ENCODE measurements at regions not wholly inside any gene's neighbourhood (a gene's known extent, or its start where the extent isn't known, plus 50 kb on each side); places are given as distances from the start of the nearest gene placed in this dataset.

- no peak for DNase-seq (ENCODE audit: low spot score)
Observed at GRCh38 chr4:151887031-151887815, 126.4 kb upstream of the GATB start.

GRCh38 chr4:151885123-151885522, 124.3 kb upstream of the GATB start:
- no peak for DNase-seq (ENCODE audit: low spot score)

- no peak for DNase-seq (ENCODE audit: low spot score)
Observed at GRCh38 chr4:151883747-151884146, 122.9 kb upstream of the GATB start.

GRCh38 chr4:151882072-151882803, 121.4 kb upstream of the GATB start:
- DNase-seq (ENCODE audit: low spot score): no peak

- no peak for DNase-seq (ENCODE audit: low spot score)
Observed at GRCh38 chr4:151879705-151880445, 119.1 kb upstream of the GATB start.

GRCh38 chr4:151876381-151876988, 115.7 kb upstream of the GATB start:
- no peak for DNase-seq (ENCODE audit: low spot score)

GRCh38 chr4:151874328-151874727, 113.5 kb upstream of the GATB start:
- no peak for DNase-seq (ENCODE audit: low spot score)

- no peak for DNase-seq (ENCODE audit: low spot score)
Observed at GRCh38 chr4:151866592-151866918, 105.7 kb upstream of the GATB start.

- DNase-seq (ENCODE audit: low spot score): no peak
Observed at GRCh38 chr4:151865744-151866591, 105.2 kb upstream of the GATB start.

GRCh38 chr4:151865312-151865711, 104.5 kb upstream of the GATB start:
- DNase-seq (ENCODE audit: low spot score): no peak

- DNase-seq (ENCODE audit: low spot score): no peak
Observed at GRCh38 chr4:151864068-151864467, 103.3 kb upstream of the GATB start.

GRCh38 chr4:151862766-151863165, 102.0 kb upstream of the GATB start:
- no peak for DNase-seq (ENCODE audit: low spot score)

- DNase-seq (ENCODE audit: low spot score): no peak
Observed at GRCh38 chr4:151860561-151861093, 99.8 kb upstream of the GATB start.

GRCh38 chr4:151859641-151860040, 98.8 kb upstream of the GATB start:
- DNase-seq (ENCODE audit: low spot score): no peak

- no peak for DNase-seq (ENCODE audit: low spot score)
Observed at GRCh38 chr4:151858356-151858755, 97.5 kb upstream of the GATB start.

GRCh38 chr4:151857368-151857767, 96.6 kb upstream of the GATB start:
- DNase-seq (ENCODE audit: low spot score): no peak

GRCh38 chr4:151855747-151856146, 94.9 kb upstream of the GATB start:
- DNase-seq (ENCODE audit: low spot score): no peak

GRCh38 chr4:151854731-151855130, 93.9 kb upstream of the GATB start:
- no peak for DNase-seq (ENCODE audit: low spot score)

GRCh38 chr4:151853034-151853433, 92.2 kb upstream of the GATB start:
- no peak for DNase-seq (ENCODE audit: low spot score)

GRCh38 chr4:151852202-151852601, 91.4 kb upstream of the GATB start:
- DNase-seq (ENCODE audit: low spot score): no peak

- DNase-seq (ENCODE audit: low spot score): no peak
Observed at GRCh38 chr4:151851354-151851753, 90.5 kb upstream of the GATB start.

Measured in D341Med (cell line).